MCF 10A (cell line): ENCODE measurements at regions not wholly inside any gene's neighbourhood (a gene's known extent, or its start where the extent isn't known, plus 50 kb on each side); places are given as distances from the start of the nearest gene placed in this dataset.
"Not testable (repeated sequence)": the region's sequence is repeated elsewhere in the genome, so short reads cannot be mapped to it uniquely, and the experiment has no call there.

Experiments
- BruUV-seq: library from RNA; stranded (reverse); fragments of 400-500 nt; replicated peaks from 2 replicates; lab custom pipeline; 2021; lab: Mats Ljungman, UMichigan
- CTCF ChIA-PET: fragments of 300-600 bp; sonication (Branson Sonifier 250); formaldehyde crosslinking; extraction: SDS; loops from one replicate; lab custom pipeline; 2021; ENCODE audit warnings: antibody characterized with exemption, inconsistent platforms; lab: Yijun Ruan, JAX
- POLR2A ChIA-PET: fragments of 300-600, 350-650 bp; sonication (Branson Sonifier 250); formaldehyde crosslinking; extraction: SDS; loops from one replicate; lab custom pipeline; 2020; ENCODE audit warnings: antibody characterized with exemption, inconsistent platforms; lab: Yijun Ruan, JAX
- DNase-seq: peaks from one replicate; pipeline ENCODE4 v3.0.0-alpha.2; 2018; ENCODE audit not compliant: unreplicated experiment
- H3K27ac Mint-ChIP-seq: one replicate; pipeline ENCODE4 v1.8.0; 2022; ENCODE audit warnings: mild to moderate bottlenecking, low read depth, mixed read lengths; ENCODE audit not compliant: unreplicated experiment
- H3K27me3 Mint-ChIP-seq: one replicate; pipeline ENCODE4 v1.8.0; 2022; ENCODE audit warnings: mixed read lengths; ENCODE audit not compliant: insufficient read depth, unreplicated experiment
- H3K36me3 Mint-ChIP-seq: one replicate; pipeline ENCODE4 v1.8.0; 2022; ENCODE audit warnings: mild to moderate bottlenecking, moderate library complexity, mixed read lengths; ENCODE audit not compliant: insufficient read depth, unreplicated experiment
- H3K4me1 Mint-ChIP-seq: one replicate; pipeline ENCODE4 v1.8.0; 2022; ENCODE audit warnings: mixed read lengths; ENCODE audit not compliant: insufficient read depth, unreplicated experiment
- H3K4me3 Mint-ChIP-seq: one replicate; pipeline ENCODE4 v1.8.0; 2022; ENCODE audit warnings: mild to moderate bottlenecking, moderate library complexity, mixed read lengths; ENCODE audit not compliant: unreplicated experiment
- H3K9me3 Mint-ChIP-seq: one replicate; pipeline ENCODE4 v1.8.0; 2022; ENCODE audit warnings: mixed read lengths; ENCODE audit not compliant: unreplicated experiment
- CTCF ChIP-seq: fragments of 200-600 bp; IDR thresholded peaks from one replicate; pipeline ENCODE4 v1.8.0; 2022; ENCODE audit warnings: antibody characterized with exemption, mild to moderate bottlenecking; ENCODE audit not compliant: unreplicated experiment
- intact Hi-C: fragments of 100-400 bp; cut with micrococcal nuclease; formaldehyde crosslinking; loops from 2 replicates; pipeline ENCODE4 v1.14.1; 2022

GRCh38 chr3:3992312-3992874, 193.2 kb downstream of the LRRN1 start:
- no TSS peak for BruUV-seq
- TF ChIP-seq CTCF, result no peak
- Mint-ChIP-seq H3K4me3 (no peak overlapping the region), H3K36me3 (no peaks in the 10 kb centered on the region), H3K4me1 (no peaks in the 10 kb centered on the region), H3K9me3 (no peaks in the 10 kb centered on the region), H3K27ac (no peak overlapping the region), H3K27me3 (no peaks in the 10 kb centered on the region)
- intact Hi-C loops, result loop anchor here (10.0 kb wide), 2 partner anchors 178 to 498 kb away; no protein-coding TSS in a partner anchor
- POLR2A ChIA-PET, result no interaction called here
- CTCF ChIA-PET, result interaction anchor here (0.6 to 1.9 kb wide), 2 partner anchors 14 to 791 kb away, joined by 4 to 13 read pairs; no protein-coding TSS in a partner anchor
- DNase-seq, result no peak

GRCh38 chr3:3998140-3998922, 199.1 kb downstream of the LRRN1 start:
- Mint-ChIP-seq H3K36me3 (no peaks in the 10 kb centered on the region), H3K4me1 (no peaks in the 10 kb centered on the region), H3K4me3 (no peak overlapping the region), H3K27ac (no peak overlapping the region), H3K9me3 (no peaks in the 10 kb centered on the region), H3K27me3 (no peaks in the 10 kb centered on the region)
- CTCF ChIA-PET, result interaction anchor here (0.5 to 9.0 kb wide), 55 partner anchors 9 to 808 kb away, joined by 3 to 176 read pairs (median 4); no protein-coding TSS in a partner anchor
- no TSS peak for BruUV-seq
- POLR2A ChIA-PET, result interaction anchor here (0.6 to 2.4 kb wide), 2 partner anchors 74 to 798 kb away, joined by 4 to 8 read pairs; no protein-coding TSS in a partner anchor
- peak; percentile 61 for DNase-seq
- peak; percentile 67 for TF ChIP-seq CTCF
- intact Hi-C loops, result loop anchor here (1.0 to 10.0 kb wide), 4 partner anchors 184 to 798 kb away; no protein-coding TSS in a partner anchor

GRCh38 chr3:3999340-3999739, 200.1 kb downstream of the LRRN1 start:
- not testable (repeated sequence) for DNase-seq, H3K36me3 Mint-ChIP-seq, H3K9me3 Mint-ChIP-seq, H3K27ac Mint-ChIP-seq, H3K4me3 Mint-ChIP-seq, H3K27me3 Mint-ChIP-seq, BruUV-seq, H3K4me1 Mint-ChIP-seq
- POLR2A ChIA-PET, result interaction anchor here (2.4 kb wide), 1 partner anchor 799 kb away, joined by 8 read pairs; no protein-coding TSS in a partner anchor
- CTCF ChIA-PET, result interaction anchor here (0.7 to 9.0 kb wide), 7 partner anchors 9 to 799 kb away, joined by 3 to 176 read pairs (median 5); no protein-coding TSS in a partner anchor
- intact Hi-C loops, result loop anchor here (5.0 to 10.0 kb wide), 3 partner anchors 185 to 505 kb away; no protein-coding TSS in a partner anchor

- no peak overlapping the region for H3K4me3 Mint-ChIP-seq
- TF ChIP-seq CTCF, result no peak
- ChIA-PET POLR2A (no interaction called here), CTCF (interaction anchor here (0.6 to 9.0 kb wide), 2 partner anchors 777 to 802 kb away, joined by 4 to 176 read pairs; no protein-coding TSS in a partner anchor)
- H3K36me3 Mint-ChIP-seq, result no peaks in the 10 kb centered on the region
- intact Hi-C loops, result loop anchor here (5.0 kb wide), 1 partner anchor 270 kb away; no protein-coding TSS in a partner anchor
- no peak for DNase-seq
- H3K27ac Mint-ChIP-seq, result no peak overlapping the region
- no peaks in the 10 kb centered on the region for H3K27me3 Mint-ChIP-seq
- H3K4me1 Mint-ChIP-seq, result no peaks in the 10 kb centered on the region
- no TSS peak for BruUV-seq
- H3K9me3 Mint-ChIP-seq, result no peaks in the 10 kb centered on the region
Observed at GRCh38 chr3:4001976-4002375, 202.7 kb downstream of the LRRN1 start.
